ENCODE measurements at regions not wholly inside any gene's neighbourhood (a gene's known extent, or its start where the extent isn't known, plus 50 kb on each side); places are given as distances from the start of the nearest gene placed in this dataset.

DNA sequence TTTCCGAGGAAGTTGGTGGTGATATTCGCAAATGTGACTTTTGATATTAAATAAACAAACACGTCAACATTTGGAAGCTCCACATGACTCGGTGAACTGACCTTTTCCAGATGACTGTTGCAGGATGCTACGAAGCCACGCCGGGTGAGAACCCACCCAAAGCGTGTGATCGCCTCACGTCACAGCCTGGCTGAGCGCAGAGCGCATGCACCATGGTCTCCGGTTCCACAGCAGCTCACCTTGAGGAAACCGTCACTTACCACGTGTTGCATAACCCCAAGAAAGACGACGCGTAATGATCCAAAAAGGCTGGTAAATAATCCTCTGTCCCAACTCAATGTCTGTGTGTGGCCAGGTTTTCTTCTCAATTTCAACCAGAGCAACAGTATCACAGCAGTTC, 64.5 kb upstream of the CTDP1 start:
- TF ChIP-seq POLR2A (IDR thresholded peaks at IDR 0.05) = no peak
- TF ChIP-seq, protein P1, sequence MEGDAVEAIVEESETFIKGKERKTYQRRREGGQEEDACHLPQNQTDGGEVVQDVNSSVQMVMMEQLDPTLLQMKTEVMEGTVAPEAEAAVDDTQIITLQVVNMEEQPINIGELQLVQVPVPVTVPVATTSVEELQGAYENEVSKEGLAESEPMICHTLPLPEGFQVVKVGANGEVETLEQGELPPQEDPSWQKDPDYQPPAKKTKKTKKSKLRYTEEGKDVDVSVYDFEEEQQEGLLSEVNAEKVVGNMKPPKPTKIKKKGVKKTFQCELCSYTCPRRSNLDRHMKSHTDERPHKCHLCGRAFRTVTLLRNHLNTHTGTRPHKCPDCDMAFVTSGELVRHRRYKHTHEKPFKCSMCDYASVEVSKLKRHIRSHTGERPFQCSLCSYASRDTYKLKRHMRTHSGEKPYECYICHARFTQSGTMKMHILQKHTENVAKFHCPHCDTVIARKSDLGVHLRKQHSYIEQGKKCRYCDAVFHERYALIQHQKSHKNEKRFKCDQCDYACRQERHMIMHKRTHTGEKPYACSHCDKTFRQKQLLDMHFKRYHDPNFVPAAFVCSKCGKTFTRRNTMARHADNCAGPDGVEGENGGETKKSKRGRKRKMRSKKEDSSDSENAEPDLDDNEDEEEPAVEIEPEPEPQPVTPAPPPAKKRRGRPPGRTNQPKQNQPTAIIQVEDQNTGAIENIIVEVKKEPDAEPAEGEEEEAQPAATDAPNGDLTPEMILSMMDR (IDR thresholded peaks at IDR 0.05) = no peak
- Histone ChIP-seq H3K27me3 (peaks cover 0 to 3% of the 10 kb centered on the region in 2 donors), H3K4me3 (no peak overlapping the region), H3K36me3 (no peaks in the 10 kb centered on the region), H3K27ac (no peak overlapping the region), H3K4me1 (no peaks in the 10 kb centered on the region), H3K9me3 (no peaks in the 10 kb centered on the region)
- intact Hi-C loops (cut with DNase I; ENCODE audit: low total_unique reads) = no loop called here
- DNase-seq = peak in 1 of 2 donors; percentile 2

DNA sequence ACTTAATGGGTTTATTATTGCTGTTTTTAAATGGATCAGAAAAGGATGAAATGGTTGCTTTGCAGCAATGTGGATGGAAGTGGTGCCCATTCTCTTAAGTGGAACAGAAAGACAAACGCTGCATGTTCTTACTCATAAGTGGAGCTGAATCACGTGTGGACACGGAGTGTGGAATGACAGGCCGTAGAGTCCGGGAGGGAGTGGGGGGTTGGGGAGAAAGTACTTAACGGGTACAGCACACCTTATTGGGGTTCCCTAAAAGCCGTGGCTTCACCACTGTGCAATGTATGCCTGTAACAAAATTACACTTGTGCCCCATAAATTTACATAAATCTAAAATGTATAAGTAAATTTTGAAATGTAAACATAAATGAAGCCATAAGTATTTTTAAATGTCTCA, 64.0 kb upstream of the CTDP1 start:
- Histone ChIP-seq H3K9me3 (no peaks in the 10 kb centered on the region), H3K4me3 (no peak overlapping the region), H3K4me1 (no peaks in the 10 kb centered on the region), H3K27ac (no peak overlapping the region), H3K27me3 (peaks cover 0 to 3% of the 10 kb centered on the region in 2 donors), H3K36me3 (no peaks in the 10 kb centered on the region)
- intact Hi-C loops (cut with DNase I; ENCODE audit: low total_unique reads) = no loop called here
- peak in 1 of 2 donors; percentile 4 for DNase-seq
- no peak for TF ChIP-seq POLR2A (IDR thresholded peaks at IDR 0.05)

DNA sequence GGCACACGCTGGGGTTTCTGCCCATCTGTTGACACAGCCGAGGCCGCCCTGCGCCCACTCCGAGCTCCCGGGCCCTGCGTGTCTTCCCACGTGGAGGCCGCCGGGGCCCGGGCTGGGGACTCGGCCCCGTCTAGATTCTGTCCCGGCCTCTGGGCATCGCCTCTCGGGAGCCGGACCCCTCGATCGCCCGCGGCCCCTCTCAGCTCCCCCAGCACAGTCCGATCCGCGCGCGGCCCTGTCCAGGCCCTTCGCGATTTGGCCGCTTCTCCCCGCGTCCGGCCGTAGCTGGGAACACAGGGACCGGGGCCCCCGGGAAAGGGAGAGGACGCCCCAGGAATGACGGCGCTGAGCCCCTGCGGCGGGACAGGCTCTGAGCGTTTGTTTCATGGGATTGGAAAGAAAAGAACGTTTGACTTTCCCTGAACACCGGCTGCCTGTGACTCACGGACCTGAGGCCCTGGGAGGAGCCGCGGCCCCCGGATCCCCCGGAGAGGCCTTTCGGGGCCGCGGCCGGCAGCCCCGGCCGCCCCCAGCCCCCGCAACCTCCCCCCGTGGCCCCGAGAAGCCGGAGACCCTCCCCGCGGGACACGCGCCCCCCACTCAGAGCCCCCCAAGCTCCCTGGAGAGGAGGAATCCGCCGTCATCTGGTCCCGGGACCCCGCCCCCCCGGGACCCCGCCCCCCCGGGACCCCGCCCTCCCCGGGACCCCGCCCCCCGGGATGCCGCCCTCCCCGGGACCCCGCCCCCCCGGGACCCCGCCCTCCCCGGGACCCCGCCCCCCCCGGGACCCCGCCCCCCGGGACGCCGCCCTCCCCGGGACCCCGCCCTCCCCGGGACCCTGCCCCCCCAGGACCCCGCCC, 62.7 kb upstream of the CTDP1 start:
- TF ChIP-seq, protein P1 (IDR thresholded peaks at IDR 0.05) = no peak
- TF ChIP-seq POLR2A (IDR thresholded peaks at IDR 0.05) = no peak
- no peak overlapping the region for H3K27ac ChIP-seq
- no peaks in the 10 kb centered on the region for H3K9me3 ChIP-seq

DNA sequence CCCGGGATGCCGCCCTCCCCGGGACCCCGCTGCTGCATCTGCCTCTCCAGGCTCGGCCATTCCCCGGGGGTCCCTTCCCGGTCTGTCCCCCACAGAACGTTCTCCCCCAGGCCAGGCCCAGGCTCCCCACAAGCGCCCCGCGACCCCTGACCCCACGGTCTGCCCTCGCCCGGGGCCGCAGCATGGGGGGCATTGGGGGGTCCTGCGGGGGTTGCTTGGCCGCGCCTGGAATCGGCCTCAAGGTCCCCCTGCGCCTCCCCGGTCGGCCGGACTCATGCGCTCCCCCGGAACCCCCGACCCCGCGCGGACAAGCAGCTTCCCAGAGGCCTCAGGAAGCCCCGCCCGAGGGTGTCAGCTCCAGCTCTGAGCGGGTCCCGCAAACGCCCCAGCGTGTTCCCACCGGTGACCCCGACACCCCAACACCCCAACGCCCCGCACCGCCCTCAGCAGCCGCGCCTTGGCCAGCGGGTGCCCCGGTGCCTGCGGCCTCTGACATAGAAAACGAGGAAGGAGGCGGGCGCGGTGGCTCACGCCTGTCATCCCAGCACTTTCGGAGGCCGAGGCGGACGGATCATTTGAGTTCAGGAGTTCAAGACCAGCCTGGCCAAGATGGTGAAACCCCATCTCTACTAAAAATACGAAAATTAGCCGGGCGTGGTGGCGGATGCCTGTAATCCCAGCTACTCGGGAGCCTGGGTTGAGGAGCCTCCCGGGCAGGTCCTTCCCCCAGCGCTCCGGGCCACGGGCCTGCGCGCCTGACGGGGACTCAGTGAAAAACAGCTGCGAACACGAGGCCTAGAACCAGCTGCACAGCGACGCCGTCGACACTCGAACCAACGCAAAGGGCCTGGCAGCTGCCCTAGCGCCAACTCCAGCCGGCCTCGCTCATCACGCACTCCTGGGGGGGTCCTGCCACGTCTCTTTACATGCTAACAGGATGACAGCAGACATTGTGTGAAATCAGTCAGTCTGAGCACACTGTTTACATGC, 61.8 kb upstream of the CTDP1 start:
- H3K36me3 ChIP-seq = no peaks in the 10 kb centered on the region
- no peaks in the 10 kb centered on the region for H3K4me1 ChIP-seq
- no peak for DNase-seq
- TF ChIP-seq POLR2A (IDR thresholded peaks at IDR 0.05) = no peak
- TF ChIP-seq, protein P1 (IDR thresholded peaks at IDR 0.05) = no peak
- H3K27ac ChIP-seq = no peak overlapping the region
- intact Hi-C loops (cut with DNase I; ENCODE audit: low total_unique reads) = no loop called here
- no peak overlapping the region for H3K4me3 ChIP-seq
- peaks cover 0 to 3% of the 10 kb centered on the region in 2 donors for H3K27me3 ChIP-seq
- H3K9me3 ChIP-seq = no peaks in the 10 kb centered on the region

More for the DNA sequence above, 62.7 kb upstream of the CTDP1 start:
- peak overlapping the region in 1 of 2 donors; percentile 10 for H3K4me3 ChIP-seq
- H3K36me3 ChIP-seq = no peaks in the 10 kb centered on the region
- DNase-seq = peak in 1 of 2 donors; percentile 9
- H3K4me1 ChIP-seq = no peaks in the 10 kb centered on the region
- peaks cover 0 to 3% of the 10 kb centered on the region in 2 donors for H3K27me3 ChIP-seq
- intact Hi-C loops (cut with DNase I; ENCODE audit: low total_unique reads) = no loop called here

DNA sequence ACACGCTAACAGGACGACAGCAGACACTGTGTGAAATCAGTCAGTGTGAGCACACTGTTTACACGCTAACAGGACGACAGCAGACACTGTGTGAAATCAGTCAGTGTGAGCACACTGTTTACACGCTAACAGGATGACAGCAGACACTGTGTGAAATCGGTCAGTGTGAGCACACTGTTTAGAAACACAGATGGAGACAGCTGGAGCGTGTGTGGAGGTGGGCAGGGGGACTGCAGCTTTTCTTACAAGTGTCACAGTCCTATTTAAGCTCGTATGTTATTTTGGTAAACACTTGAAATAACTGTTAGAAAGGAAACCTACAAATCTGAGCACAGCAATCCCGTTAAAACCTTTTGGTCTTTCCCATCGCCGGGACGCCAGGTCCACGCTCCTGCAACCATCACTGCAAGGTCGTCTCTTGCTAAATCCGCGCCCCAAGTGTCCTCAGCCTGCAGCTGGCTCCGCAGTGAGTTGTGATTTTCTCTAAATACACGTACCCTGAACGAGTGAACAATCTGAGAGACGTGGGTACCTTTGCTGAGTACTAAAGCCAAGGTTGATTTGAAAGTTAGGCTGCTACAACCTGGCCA, 58.9 kb upstream of the CTDP1 start:
- DNase-seq = no peak
- Histone ChIP-seq H3K27me3 (peaks cover 0 to 3% of the 10 kb centered on the region in 2 donors), H3K27ac (no peak overlapping the region), H3K4me1 (no peaks in the 10 kb centered on the region), H3K4me3 (no peak overlapping the region), H3K9me3 (no peaks in the 10 kb centered on the region), H3K36me3 (no peaks in the 10 kb centered on the region)
- intact Hi-C loops (cut with DNase I; ENCODE audit: low total_unique reads) = no loop called here
- TF ChIP-seq POLR2A (IDR thresholded peaks at IDR 0.05) = no peak
- TF ChIP-seq, protein P1 (IDR thresholded peaks at IDR 0.05) = no peak
